Testis (tissue), 2 donors: ENCODE measurements at regions not wholly inside any gene's neighbourhood (a gene's known extent, or its start where the extent isn't known, plus 50 kb on each side); places are given as distances from the start of the nearest gene placed in this dataset.

ENCODE experiments used
- DNase-seq: peaks from one replicate; pipeline ENCODE4 v3.0.0-alpha.2; 2019
- H3K27ac ChIP-seq, 2 donors: fragments of 200-600 bp; sonication (generic); one replicate each; pipeline ENCODE4 v1.5.1; 2019
- H3K27me3 ChIP-seq: fragments of 200-600 bp; sonication (generic); one replicate; pipeline ENCODE4 v1.5.1; 2019
- H3K36me3 ChIP-seq: fragments of 200-600 bp; sonication (generic); one replicate; pipeline ENCODE4 v1.5.1; 2017; ENCODE audit warnings: low read depth; ENCODE audit errors: missing control alignments
- H3K4me1 ChIP-seq: fragments of 200-600 bp; sonication (generic); one replicate; pipeline ENCODE4 v1.5.1; 2019
- H3K4me3 ChIP-seq, 2 donors: fragments of 200-600 bp; sonication (generic); one replicate each; pipeline ENCODE4 v1.5.1; 2017 to 2019
- H3K9me3 ChIP-seq: fragments of 200-600 bp; sonication (generic); one replicate; pipeline ENCODE4 v1.5.1; 2017
- CTCF ChIP-seq, 3 experiments: fragments of 450-650 bp in 2 of 3; fragments of 200-600 bp in 1 of 3; sonication (generic) in 1 of 3; IDR thresholded peaks; one replicate each; pipeline ENCODE4 v1.5.1; 2016 to 2019; ENCODE audit warnings: antibody characterized with exemption in 3 of 3, mild to moderate bottlenecking in 2 of 3, moderate library complexity in 1 of 3
- POLR2A ChIP-seq: fragments of 450-650 bp; IDR thresholded peaks from one replicate; pipeline ENCODE4 v1.6.1; 2017; ENCODE audit warnings: antibody characterized with exemption, mild to moderate bottlenecking, moderate library complexity
- WGBS, 2 donors: methylation state at CpG; one replicate each; pipeline ENCODE4 v1.1.5; 2018; 5-methylcytosine and 5-hydroxymethylcytosine counted together
- intact Hi-C: fragments of 100-400 bp; cut with DNase I; formaldehyde crosslinking; loops from one replicate; pipeline ENCODE4 v1.15.1; 2023; ENCODE audit warnings: low total_unique reads

- no peak for DNase-seq
- Histone ChIP-seq H3K27me3 (no peaks in the 10 kb centered on the region), H3K27ac (no peak overlapping the region), H3K9me3 (no peaks in the 10 kb centered on the region), H3K4me3 (no peak overlapping the region), H3K36me3 (no peaks in the 10 kb centered on the region), H3K4me1 (no peaks in the 10 kb centered on the region)
- TF ChIP-seq POLR2A = no peak
- TF ChIP-seq CTCF (IDR thresholded peaks at IDR 0.05) = no peak
- WGBS, 2 donors = 94 to 95% methylated on average over 6 of the region's 6 CpGs
- intact Hi-C loops = no loop called here
Measured at GRCh38 chr1:57916041-57916440, 492.2 kb upstream of the DAB1 start.

- WGBS, 2 donors = 76 to 80% methylated on average over 3 to 4 of the region's 4 CpGs
- no peak overlapping the region for H3K4me3 ChIP-seq
- no peaks in the 10 kb centered on the region for H3K27me3 ChIP-seq
- H3K27ac ChIP-seq = no peak overlapping the region
- no peak for DNase-seq
- no peaks in the 10 kb centered on the region for H3K4me1 ChIP-seq
- no peaks in the 10 kb centered on the region for H3K9me3 ChIP-seq
- no peaks in the 10 kb centered on the region for H3K36me3 ChIP-seq
- TF ChIP-seq CTCF (IDR thresholded peaks at IDR 0.05) (no peak), POLR2A (no peak)
- intact Hi-C loops = no loop called here
Measured at GRCh38 chr1:57911427-57911826, 487.6 kb upstream of the DAB1 start.

- H3K4me3 ChIP-seq = no peak overlapping the region
- 89% methylated on average over 2 of the region's 2 CpGs for WGBS, 2 donors
- DNase-seq = no peak
- TF ChIP-seq CTCF (IDR thresholded peaks at IDR 0.05) (no peak), POLR2A (no peak)
- H3K36me3 ChIP-seq = no peaks in the 10 kb centered on the region
- no peaks in the 10 kb centered on the region for H3K9me3 ChIP-seq
- no peak overlapping the region for H3K27ac ChIP-seq
- no peaks in the 10 kb centered on the region for H3K4me1 ChIP-seq
- intact Hi-C loops = no loop called here
- H3K27me3 ChIP-seq = no peaks in the 10 kb centered on the region
Measured at GRCh38 chr1:57910782-57911181, 486.9 kb upstream of the DAB1 start.

- Histone ChIP-seq H3K9me3 (no peaks in the 10 kb centered on the region), H3K4me3 (no peak overlapping the region), H3K27ac (no peak overlapping the region), H3K36me3 (no peaks in the 10 kb centered on the region), H3K4me1 (no peaks in the 10 kb centered on the region), H3K27me3 (no peaks in the 10 kb centered on the region)
- WGBS, 2 donors = 77 to 78% methylated on average over 7 of the region's 7 CpGs
- intact Hi-C loops = no loop called here
- no peak for TF ChIP-seq POLR2A
- TF ChIP-seq CTCF (IDR thresholded peaks at IDR 0.05) = no peak
- no peak for DNase-seq
Measured at GRCh38 chr1:57910305-57910704, 486.4 kb upstream of the DAB1 start.

- 63 to 74% methylated on average over 5 to 6 of the region's 6 CpGs for WGBS, 2 donors
- Histone ChIP-seq H3K4me3 (no peak overlapping the region), H3K27ac (no peak overlapping the region), H3K4me1 (no peaks in the 10 kb centered on the region), H3K9me3 (no peaks in the 10 kb centered on the region), H3K27me3 (no peaks in the 10 kb centered on the region), H3K36me3 (no peaks in the 10 kb centered on the region)
- intact Hi-C loops = no loop called here
- TF ChIP-seq POLR2A = no peak
- TF ChIP-seq CTCF (IDR thresholded peaks at IDR 0.05) = no peak
- DNase-seq = no peak
Measured at GRCh38 chr1:57908147-57908890, 484.5 kb upstream of the DAB1 start.
